ENCODE measurements at regions not wholly inside any gene's neighbourhood (a gene's known extent, or its start where the extent isn't known, plus 50 kb on each side); places are given as distances from the start of the nearest gene placed in this dataset.
"Not testable (repeated sequence)": the region's sequence is repeated elsewhere in the genome, so short reads cannot be mapped to it uniquely, and the experiment has no call there.

DNA sequence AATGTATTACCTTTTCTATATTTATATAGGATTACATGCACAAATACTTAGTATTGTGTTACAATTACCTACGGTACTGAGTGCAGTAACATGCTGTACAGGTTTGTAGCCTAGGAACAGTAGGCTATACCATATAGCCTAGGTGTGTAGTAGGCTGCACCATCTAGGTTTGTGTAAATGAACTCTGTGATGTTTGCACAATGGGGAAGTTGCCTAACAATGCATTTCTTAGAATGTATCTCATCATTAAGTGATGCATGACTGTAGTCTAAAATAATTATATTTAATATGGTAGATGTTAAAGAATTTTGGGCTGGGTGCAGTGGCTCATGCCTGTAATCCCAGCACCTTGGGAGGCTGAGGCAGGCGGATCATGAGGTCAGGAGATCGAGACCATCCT is 281.0 kb downstream of the KLF13 start:
- no peaks in the 10 kb centered on the region for H3K36me3 Mint-ChIP-seq
- peaks cover 0 to 2% (median 0%) of the 10 kb centered on the region in 4 donors for H3K4me1 Mint-ChIP-seq
- H3K9me3 Mint-ChIP-seq, result peaks cover 0 to 11% (median under 1%) of the 10 kb centered on the region in 9 donors
- H3K4me3 Mint-ChIP-seq, result no peak overlapping the region
- POLR2A ChIA-PET, result no interaction called here
- ATAC-seq, result no peak
- peaks cover 13 to 36% (median 25%) of the 10 kb centered on the region in 5 donors for H3K27me3 Mint-ChIP-seq
- H3K27ac Mint-ChIP-seq, result no peak overlapping the region
- no peak for DNase-seq

DNA sequence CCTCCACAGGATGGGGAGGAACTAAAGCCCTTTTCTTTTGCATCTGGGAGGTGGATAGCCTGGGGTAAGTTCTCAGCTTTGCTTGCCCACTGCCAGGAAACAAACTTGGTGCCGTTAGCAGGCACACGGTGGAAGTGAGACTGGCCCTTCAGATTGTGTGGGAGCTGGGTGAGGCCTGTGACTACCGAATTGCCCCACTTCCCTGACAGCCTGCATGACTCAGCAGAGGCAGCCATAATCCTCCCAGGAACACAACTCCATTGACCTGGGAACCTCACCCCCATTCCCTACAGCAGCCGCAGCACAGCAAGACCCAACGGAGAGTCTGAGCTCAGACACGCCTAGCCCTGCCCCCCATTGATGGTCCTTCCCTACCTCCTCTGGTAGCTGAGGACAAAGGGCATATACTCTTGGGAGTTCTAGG is 282.6 kb downstream of the KLF13 start:
- Mint-ChIP-seq H3K27me3 (peaks cover 13 to 42% (median 28%) of the 10 kb centered on the region in 5 donors), H3K36me3 (no peaks in the 10 kb centered on the region), H3K9me3 (peaks cover 0 to 9% (median 0%) of the 10 kb centered on the region in 9 donors), H3K27ac (no peak overlapping the region), H3K4me1 (peaks cover 0 to 2% (median 0%) of the 10 kb centered on the region in 4 donors), H3K4me3 (no peak overlapping the region)
- ATAC-seq (no peak), DNase-seq (no peak)
- POLR2A ChIA-PET, result no interaction called here

DNA sequence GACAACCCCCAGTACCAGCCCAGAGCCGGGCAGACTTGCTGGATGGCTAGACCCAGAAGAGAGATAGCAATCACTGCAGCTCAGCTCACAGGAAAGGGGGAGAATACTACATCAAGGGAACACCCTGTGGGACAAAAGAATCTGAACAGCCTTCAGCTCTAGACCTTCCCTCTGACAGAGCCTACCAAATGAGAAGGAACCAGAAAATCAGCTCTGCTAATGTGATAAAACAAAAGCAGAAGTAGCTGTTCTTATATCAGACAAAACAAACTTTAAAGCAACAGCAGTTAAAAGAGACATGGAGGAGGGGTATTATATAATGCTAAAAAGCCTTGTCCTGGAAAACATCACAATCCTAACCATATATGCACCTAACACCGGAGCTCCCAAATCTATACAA is 283.3 kb downstream of the KLF13 start:
- peaks cover 0 to 2% (median 0%) of the 10 kb centered on the region in 4 donors for H3K4me1 Mint-ChIP-seq
- no peak for DNase-seq
- no peak for ATAC-seq
- peaks cover 0 to 9% (median 0%) of the 10 kb centered on the region in 9 donors for H3K9me3 Mint-ChIP-seq
- no peaks in the 10 kb centered on the region for H3K36me3 Mint-ChIP-seq
- no peak overlapping the region for H3K27ac Mint-ChIP-seq
- peaks cover 13 to 42% (median 28%) of the 10 kb centered on the region in 5 donors for H3K27me3 Mint-ChIP-seq
- H3K4me3 Mint-ChIP-seq, result no peak overlapping the region
- POLR2A ChIA-PET, result no interaction called here

DNA sequence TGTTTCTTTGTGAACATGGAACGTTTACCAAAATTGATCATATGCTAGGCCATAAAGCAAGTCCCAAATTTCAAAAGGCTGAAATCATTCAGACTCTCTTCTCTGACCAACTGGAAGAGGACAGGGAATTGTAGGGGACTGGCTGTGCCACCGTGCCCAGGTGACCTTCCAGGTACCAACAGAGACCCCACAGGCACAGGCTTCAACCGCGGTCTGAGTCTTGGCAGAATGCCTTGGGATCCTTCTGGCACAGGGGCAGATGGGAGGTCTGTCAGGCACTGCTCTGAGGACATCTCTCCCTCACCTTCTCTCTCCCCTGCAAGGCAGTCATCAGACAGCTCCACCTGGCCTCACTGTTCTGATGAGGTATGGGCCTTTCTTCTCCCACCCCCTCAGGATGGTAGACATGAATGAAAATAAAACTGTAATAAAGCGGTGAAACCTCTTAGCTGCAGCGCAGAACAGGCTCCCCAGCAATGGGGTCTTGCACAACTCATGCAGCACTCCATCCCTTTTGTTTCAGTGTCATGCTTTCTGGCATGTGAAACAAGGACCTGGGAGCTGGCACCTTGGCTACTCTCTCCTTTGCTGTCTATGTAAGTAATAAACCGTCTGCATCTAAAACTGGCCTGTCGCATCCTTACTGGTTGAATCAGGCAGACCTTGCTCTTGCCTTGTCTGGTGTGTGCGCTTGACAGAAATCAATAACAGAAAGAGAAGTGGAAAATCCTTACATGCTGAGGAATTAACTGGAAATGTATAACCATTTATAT is 289.2 kb downstream of the KLF13 start:
- POLR2A ChIA-PET, result no interaction called here
- H3K27me3 Mint-ChIP-seq, result peaks cover 7 to 22% (median 9%) of the 10 kb centered on the region in 5 donors
- no peak overlapping the region for H3K4me3 Mint-ChIP-seq
- H3K27ac Mint-ChIP-seq, result no peak overlapping the region
- H3K36me3 Mint-ChIP-seq, result peaks cover 0 to 4% (median 0%) of the 10 kb centered on the region in 3 donors
- no peak for DNase-seq
- no peak for ATAC-seq
- no peaks in the 10 kb centered on the region for H3K4me1 Mint-ChIP-seq
- H3K9me3 Mint-ChIP-seq, result peaks cover 0 to 9% (median 4%) of the 10 kb centered on the region in 9 donors

DNA sequence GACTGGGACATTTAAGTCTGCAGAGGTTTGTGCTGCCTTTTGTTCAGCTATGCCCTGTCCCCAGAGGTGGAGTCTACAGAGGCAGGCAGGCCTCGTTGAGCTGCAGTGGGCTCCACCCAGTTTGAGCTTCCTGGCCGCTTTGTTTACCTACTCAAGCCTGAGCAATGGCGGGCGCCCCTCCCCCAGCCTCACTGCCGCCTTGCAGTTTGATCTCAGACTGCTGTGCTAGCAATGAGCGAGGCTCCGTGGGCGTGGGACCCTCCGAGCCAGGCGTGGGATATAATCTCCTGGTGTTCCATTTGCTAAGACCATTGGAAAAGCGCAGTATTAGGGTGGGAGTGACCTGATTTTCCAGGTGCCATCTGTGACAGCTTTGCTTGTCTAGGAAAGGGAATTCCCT is 296.7 kb downstream of the KLF13 start:
- H3K4me3 Mint-ChIP-seq, ATAC-seq, H3K36me3 Mint-ChIP-seq, H3K4me1 Mint-ChIP-seq, POLR2A ChIA-PET, H3K27ac Mint-ChIP-seq, DNase-seq, H3K9me3 Mint-ChIP-seq: not testable (repeated sequence)
- H3K27me3 Mint-ChIP-seq, result peaks cover 0 to 15% (median 7%) of the 10 kb centered on the region in 5 donors

DNA sequence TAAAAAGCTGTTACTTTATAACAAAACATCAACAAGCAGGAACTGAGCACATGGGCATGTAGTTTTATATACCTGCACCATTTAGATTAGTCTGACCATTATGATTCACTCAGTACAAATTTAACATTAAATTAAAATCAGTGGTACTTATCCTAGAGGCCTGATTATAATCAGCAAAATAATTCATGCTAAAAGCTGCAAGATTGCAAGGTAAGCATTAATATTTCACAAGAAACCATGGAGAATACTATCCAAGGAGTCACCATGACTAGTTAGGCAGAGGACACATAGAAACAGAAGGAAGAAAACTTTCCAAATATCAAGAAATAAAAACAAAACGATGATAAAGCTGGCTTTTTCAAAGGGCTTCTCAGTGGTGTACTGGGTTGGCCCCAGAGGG is 297.5 kb downstream of the KLF13 start:
- H3K36me3 Mint-ChIP-seq, DNase-seq, POLR2A ChIA-PET, H3K4me3 Mint-ChIP-seq, H3K4me1 Mint-ChIP-seq, ATAC-seq, H3K27ac Mint-ChIP-seq, H3K9me3 Mint-ChIP-seq: not testable (repeated sequence)
- peaks cover 0 to 15% (median 7%) of the 10 kb centered on the region in 5 donors for H3K27me3 Mint-ChIP-seq

DNA sequence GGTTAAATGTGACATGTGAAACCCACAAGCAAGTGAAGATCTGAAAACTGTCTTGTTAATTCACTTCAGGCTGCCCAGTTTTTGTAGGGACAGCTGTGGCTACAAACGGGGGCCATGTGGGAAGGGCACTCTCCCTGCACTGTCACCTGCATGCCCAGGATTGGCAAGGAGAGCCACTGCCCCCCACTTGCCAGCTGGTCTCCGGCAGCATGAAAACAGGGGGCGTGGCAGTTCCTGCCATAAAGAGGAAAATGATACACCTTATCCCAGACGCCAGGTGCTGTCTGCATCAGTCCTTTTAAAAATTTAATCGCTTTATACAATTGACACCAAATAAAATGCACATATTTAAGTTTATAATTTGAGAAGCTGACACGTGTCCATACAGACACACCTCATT is 309.1 kb downstream of the KLF13 start:
- ATAC-seq, DNase-seq, H3K4me1 Mint-ChIP-seq, H3K27ac Mint-ChIP-seq, H3K4me3 Mint-ChIP-seq, POLR2A ChIA-PET: not testable (repeated sequence)
- Mint-ChIP-seq H3K36me3 (peaks cover 0 to 12% (median 0%) of the 10 kb centered on the region in 3 donors), H3K27me3 (peaks cover 15 to 38% (median 26%) of the 10 kb centered on the region in 5 donors), H3K9me3 (peaks cover 0 to 12% (median 4%) of the 10 kb centered on the region in 9 donors)

DNA sequence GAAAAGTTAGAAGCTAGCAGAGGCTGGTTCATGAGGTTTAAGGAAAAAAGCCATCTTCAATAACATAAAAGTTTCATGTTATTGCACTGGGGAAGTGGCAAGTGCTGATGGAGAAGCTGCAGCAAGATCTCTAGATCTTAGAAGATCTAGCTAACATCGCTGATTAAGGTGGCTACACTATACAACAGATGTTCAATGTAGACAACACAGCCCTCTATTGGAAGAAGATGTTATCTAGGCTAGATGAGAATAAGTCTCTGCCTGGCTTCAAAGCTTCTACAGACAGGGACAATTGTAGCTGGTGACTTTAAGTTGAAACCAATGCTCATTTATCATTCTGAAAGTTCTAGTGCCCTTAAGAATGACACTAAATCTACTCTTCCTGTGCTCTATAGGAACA is 310.3 kb downstream of the KLF13 start:
- ATAC-seq, result peak; percentile 27 to 53
- POLR2A ChIA-PET, H3K4me1 Mint-ChIP-seq, DNase-seq: not testable (repeated sequence)
- peaks cover 0 to 12% (median 3%) of the 10 kb centered on the region in 9 donors for H3K9me3 Mint-ChIP-seq
- H3K27me3 Mint-ChIP-seq, result peaks cover 11 to 27% (median 20%) of the 10 kb centered on the region in 5 donors
- H3K4me3 Mint-ChIP-seq, result peak overlapping the region in 7 of 10 donors; percentile 5 to 62 (median 36)
- peak overlapping the region in 2 of 10 donors; percentile 57 to 70 for H3K27ac Mint-ChIP-seq
- peaks cover 0 to 12% (median 0%) of the 10 kb centered on the region in 3 donors for H3K36me3 Mint-ChIP-seq

DNA sequence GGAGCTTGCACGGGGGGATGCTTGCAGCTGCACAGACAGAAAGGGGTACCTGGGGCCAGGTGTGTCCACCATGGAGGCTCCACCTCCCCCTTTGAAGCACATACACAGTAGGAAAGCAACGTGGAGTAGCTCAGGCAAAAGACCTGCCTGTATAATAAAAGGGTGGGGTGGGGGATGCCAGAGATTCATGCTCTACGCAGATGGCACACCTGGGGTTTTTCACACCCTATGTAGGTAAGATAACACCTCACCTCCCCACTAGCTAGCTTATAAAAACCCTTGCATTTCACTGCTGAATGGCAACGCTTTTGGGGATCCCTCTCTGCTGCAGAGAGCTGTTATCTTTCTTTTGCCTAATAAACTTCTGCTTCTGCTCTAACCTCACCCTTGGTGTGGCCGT is 317.3 kb downstream of the KLF13 start:
- H3K27ac Mint-ChIP-seq, POLR2A ChIA-PET, H3K36me3 Mint-ChIP-seq, H3K4me3 Mint-ChIP-seq, DNase-seq, H3K4me1 Mint-ChIP-seq, H3K9me3 Mint-ChIP-seq, ATAC-seq: not testable (repeated sequence)
- peaks cover 13 to 48% (median 20%) of the 10 kb centered on the region in 5 donors for H3K27me3 Mint-ChIP-seq

DNA sequence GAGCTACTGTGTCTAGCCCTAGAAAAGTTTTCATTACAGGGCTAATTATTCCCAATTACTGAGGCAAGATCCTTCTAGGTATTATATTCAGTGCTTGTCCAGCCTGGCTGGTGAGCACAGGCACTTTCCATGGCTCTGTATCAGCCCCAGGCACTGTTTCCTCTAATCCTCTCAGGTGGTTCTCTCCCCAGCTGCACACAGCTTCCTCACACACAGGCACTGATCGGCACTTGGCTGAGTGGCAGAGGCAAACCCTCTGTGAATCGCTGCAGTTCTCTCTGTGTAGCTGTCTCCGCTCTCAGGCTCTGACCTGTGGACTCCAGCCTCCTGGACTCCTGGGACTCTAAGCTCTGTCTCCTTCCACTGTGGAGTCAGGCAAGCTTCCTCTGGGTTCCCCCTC is 318.1 kb downstream of the KLF13 start:
- POLR2A ChIA-PET, H3K9me3 Mint-ChIP-seq, ATAC-seq, H3K27ac Mint-ChIP-seq, H3K4me3 Mint-ChIP-seq, DNase-seq, H3K36me3 Mint-ChIP-seq, H3K4me1 Mint-ChIP-seq: not testable (repeated sequence)
- peaks cover 15 to 56% (median 25%) of the 10 kb centered on the region in 5 donors for H3K27me3 Mint-ChIP-seq

DNA sequence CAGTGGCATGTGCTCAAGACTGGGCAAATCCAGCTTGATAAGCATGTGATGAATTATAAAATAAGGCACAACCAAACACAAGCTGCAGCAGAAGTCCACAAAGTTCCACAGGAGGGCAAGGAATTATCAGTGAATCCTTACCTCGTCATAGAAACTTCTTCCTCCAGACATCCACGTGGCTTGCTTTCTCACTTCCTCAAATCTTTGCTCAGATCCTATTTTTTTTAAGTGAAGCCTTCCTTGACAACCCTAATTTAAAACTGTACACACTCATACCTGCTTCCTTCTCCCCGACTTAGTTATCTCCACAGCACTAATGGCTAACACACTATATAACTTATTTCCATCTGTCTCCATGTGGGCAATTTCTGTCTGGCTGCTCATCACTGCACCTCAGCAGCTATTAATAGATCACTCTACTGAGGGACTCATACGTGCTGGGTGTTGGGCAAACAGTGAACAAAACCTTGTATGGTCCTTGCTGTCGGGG is 320.7 kb downstream of the KLF13 start:
- H3K27me3 Mint-ChIP-seq, result peaks cover 15 to 56% (median 22%) of the 10 kb centered on the region in 5 donors
- H3K27ac Mint-ChIP-seq, H3K9me3 Mint-ChIP-seq, H3K4me3 Mint-ChIP-seq, ATAC-seq, H3K4me1 Mint-ChIP-seq, DNase-seq, H3K36me3 Mint-ChIP-seq, POLR2A ChIA-PET: not testable (repeated sequence)

DNA sequence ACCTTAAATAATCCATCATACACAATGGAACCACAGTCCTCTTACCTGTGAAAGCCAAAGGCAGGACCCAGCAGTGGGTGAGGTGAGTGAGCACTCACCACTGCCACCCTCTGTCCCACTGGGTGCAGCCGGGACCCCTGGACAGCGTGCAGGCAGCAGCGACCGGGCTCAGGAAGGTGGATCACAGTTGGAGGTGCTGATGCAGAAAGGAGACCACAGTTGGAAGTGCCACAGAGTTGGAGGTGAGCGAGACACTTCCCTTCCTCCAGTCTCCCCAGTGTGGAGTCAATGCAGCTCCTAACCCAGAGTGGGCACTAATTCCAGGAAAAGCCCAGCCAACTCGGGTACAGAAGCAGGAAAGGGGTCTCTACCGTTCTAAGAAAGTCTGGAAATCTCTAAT is 323.0 kb downstream of the KLF13 start:
- H3K4me1 Mint-ChIP-seq, H3K4me3 Mint-ChIP-seq, POLR2A ChIA-PET, DNase-seq, ATAC-seq, H3K36me3 Mint-ChIP-seq, H3K27ac Mint-ChIP-seq, H3K9me3 Mint-ChIP-seq: not testable (repeated sequence)
- H3K27me3 Mint-ChIP-seq, result peaks cover 14 to 43% (median 20%) of the 10 kb centered on the region in 5 donors

DNA sequence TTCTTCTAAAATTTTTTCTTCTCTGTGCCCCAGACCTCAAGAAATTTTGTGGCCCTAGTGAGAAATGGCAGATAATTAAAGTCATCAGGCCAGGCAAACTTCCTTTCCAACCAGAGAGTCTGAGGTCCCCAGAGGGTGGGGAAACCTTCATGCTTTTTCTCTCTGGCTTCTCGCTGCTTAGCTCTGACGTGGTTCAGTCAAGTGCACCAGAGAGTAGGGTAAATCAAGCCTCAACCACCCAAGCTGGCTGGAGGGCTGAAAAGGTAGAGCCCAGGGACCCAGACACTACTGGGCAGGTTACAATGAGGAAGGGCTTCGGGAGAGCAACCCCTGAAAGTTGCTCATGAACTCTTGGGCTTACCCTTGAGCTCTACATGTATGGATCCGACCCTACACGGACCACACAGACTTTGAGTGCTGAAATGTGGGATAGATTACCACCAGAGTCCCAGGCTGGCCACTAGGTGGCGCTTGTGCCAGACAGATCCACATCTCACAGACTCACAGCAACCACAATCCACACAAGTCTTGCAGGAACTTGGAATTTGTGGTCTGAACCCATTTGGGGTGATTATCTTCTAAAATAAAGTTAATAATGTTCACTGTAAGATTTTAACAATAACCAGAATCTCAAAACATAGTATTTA is 323.5 kb downstream of the KLF13 start:
- H3K36me3 Mint-ChIP-seq, H3K4me3 Mint-ChIP-seq, POLR2A ChIA-PET, H3K27ac Mint-ChIP-seq, H3K4me1 Mint-ChIP-seq, H3K9me3 Mint-ChIP-seq: not testable (repeated sequence)
- DNase-seq, result peak in 8 of 10 donors; percentile 6 to 55 (median 24)
- ATAC-seq, result peak; percentile 49
- H3K27me3 Mint-ChIP-seq, result peaks cover 11 to 38% (median 17%) of the 10 kb centered on the region in 5 donors

All from naive thymus-derived CD8-positive, alpha-beta T cell (primary cell).